ENCODE measurements at regions not wholly inside any gene's neighbourhood (a gene's known extent, or its start where the extent isn't known, plus 50 kb on each side); places are given as distances from the start of the nearest gene placed in this dataset.
A peak's percentile ranks its signal among the peaks of the same experiment; 100 is the strongest.

DNA sequence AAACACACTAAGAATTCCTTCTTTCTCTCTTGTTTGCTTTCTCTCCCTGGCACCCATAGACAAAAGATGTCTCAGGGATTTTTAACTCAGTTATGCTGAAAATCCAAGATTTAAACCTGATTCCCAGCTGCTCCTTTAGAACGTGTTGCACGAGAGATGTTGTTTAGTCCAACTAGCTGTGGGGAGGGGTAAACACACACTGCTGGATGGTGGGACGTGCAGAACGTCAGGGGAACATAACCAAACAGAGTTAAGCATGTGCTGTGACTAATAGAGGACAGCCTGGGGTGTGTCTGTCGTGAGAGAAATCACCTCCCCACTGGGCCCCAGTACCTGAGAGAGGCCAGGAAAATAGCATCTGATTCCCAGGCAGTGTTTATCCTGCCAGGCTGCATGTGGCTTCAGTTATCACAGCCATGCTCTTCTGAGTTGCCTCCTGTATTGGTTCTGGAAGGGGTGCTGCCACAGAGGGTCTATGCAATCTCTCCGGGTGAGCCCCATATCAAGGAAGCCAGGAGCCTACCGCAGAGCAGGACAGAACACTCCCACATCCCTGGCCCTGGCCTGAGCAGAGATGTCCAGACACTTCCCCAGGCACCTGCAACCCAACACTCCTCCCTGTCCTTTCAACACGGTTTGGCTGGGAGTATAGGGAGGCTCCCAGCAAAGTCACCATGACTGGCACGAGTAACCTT lies 112.7 kb upstream of the EGLN3 start (continued):
- no peak for TF ChIP-seq WIZ (CRISPR knock-in tag; IDR thresholded peaks at IDR 0.05)
- TF ChIP-seq, protein P1, sequence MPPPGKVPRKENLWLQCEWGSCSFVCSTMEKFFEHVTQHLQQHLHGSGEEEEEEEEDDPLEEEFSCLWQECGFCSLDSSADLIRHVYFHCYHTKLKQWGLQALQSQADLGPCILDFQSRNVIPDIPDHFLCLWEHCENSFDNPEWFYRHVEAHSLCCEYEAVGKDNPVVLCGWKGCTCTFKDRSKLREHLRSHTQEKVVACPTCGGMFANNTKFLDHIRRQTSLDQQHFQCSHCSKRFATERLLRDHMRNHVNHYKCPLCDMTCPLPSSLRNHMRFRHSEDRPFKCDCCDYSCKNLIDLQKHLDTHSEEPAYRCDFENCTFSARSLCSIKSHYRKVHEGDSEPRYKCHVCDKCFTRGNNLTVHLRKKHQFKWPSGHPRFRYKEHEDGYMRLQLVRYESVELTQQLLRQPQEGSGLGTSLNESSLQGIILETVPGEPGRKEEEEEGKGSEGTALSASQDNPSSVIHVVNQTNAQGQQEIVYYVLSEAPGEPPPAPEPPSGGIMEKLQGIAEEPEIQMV (CRISPR knock-in tag; IDR thresholded peaks at IDR 0.05; ENCODE audit: low read depth): peak; percentile 30; the same call in 1 of the 2 replicates
- no peak for TF ChIP-seq HMG20B (CRISPR knock-in tag; conservative IDR thresholded peaks at IDR 0.05)
- no peak for TF ChIP-seq SNAI1 (CRISPR knock-in tag; IDR thresholded peaks at IDR 0.05; ENCODE audit: borderline replicate concordance)
- TF ChIP-seq TBP (CRISPR knock-in tag; IDR thresholded peaks at IDR 0.05): no peak
- 0 out of 2 replicates have a peak, but pooled peaks have one; percentile 39 for TF ChIP-seq ATAD3A (CRISPR knock-in tag; IDR thresholded peaks at IDR 0.05)
- TF ChIP-seq, protein P2, sequence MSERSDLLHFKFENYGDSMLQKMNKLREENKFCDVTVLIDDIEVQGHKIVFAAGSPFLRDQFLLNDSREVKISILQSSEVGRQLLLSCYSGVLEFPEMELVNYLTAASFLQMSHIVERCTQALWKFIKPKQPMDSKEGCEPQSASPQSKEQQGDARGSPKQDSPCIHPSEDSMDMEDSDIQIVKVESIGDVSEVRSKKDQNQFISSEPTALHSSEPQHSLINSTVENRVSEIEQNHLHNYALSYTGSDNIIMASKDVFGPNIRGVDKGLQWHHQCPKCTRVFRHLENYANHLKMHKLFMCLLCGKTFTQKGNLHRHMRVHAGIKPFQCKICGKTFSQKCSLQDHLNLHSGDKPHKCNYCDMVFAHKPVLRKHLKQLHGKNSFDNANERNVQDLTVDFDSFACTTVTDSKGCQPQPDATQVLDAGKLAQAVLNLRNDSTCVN (CRISPR knock-in tag; IDR thresholded peaks at IDR 0.05; ENCODE audit: borderline replicate concordance): 0 out of 2 replicates have a peak, but pooled peaks have one; percentile 38
- TF ChIP-seq CC2D1A (CRISPR knock-in tag; IDR thresholded peaks at IDR 0.05): no peak
- no peak for TF ChIP-seq ZNF101 (CRISPR knock-in tag; IDR thresholded peaks at IDR 0.05; ENCODE audit: borderline replicate concordance, low read depth)
- no peak for TF ChIP-seq ZNF562 (CRISPR knock-in tag; IDR thresholded peaks at IDR 0.05; ENCODE audit: borderline replicate concordance)
- TF ChIP-seq ARNT2 (CRISPR knock-in tag; IDR thresholded peaks at IDR 0.05; ENCODE audit: low read depth): no peak
- peak; percentile 88; the same call in 1 of the 2 replicates for TF ChIP-seq ZNF792 (CRISPR knock-in tag; IDR thresholded peaks at IDR 0.05)
- TF ChIP-seq HMGA1 (CRISPR knock-in tag; conservative IDR thresholded peaks at IDR 0.05): no peak
- TF ChIP-seq ZNF598 (CRISPR knock-in tag; IDR thresholded peaks at IDR 0.05; ENCODE audit: borderline replicate concordance): peak; percentile 93; the same call in 1 of the 2 replicates
- peak; percentile 27; the same call in 1 of the 2 replicates for TF ChIP-seq HIVEP1 (CRISPR knock-in tag; IDR thresholded peaks at IDR 0.05)
- TF ChIP-seq ZNF773 (CRISPR knock-in tag; IDR thresholded peaks at IDR 0.05; ENCODE audit: borderline replicate concordance): no peak
- TF ChIP-seq ZC3H13 (CRISPR knock-in tag; IDR thresholded peaks at IDR 0.05): no peak
- TF ChIP-seq KMT2B (CRISPR knock-in tag; IDR thresholded peaks at IDR 0.05): no peak; the same call in 1 of the 2 replicates
- TF ChIP-seq MEIS1 (CRISPR knock-in tag; IDR thresholded peaks at IDR 0.05; ENCODE audit: borderline replicate concordance): no peak
- TF ChIP-seq, protein P3, sequence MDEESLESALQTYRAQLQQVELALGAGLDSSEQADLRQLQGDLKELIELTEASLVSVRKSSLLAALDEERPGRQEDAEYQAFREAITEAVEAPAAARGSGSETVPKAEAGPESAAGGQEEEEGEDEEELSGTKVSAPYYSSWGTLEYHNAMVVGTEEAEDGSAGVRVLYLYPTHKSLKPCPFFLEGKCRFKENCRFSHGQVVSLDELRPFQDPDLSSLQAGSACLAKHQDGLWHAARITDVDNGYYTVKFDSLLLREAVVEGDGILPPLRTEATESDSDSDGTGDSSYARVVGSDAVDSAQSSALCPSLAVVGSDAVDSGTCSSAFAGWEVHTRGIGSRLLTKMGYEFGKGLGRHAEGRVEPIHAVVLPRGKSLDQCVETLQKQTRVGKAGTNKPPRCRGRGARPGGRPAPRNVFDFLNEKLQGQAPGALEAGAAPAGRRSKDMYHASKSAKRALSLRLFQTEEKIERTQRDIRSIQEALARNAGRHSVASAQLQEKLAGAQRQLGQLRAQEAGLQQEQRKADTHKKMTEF (CRISPR knock-in tag; IDR thresholded peaks at IDR 0.05): peak; percentile 68
- TF ChIP-seq, protein P4, sequence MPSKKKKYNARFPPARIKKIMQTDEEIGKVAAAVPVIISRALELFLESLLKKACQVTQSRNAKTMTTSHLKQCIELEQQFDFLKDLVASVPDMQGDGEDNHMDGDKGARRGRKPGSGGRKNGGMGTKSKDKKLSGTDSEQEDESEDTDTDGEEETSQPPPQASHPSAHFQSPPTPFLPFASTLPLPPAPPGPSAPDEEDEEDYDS (CRISPR knock-in tag; IDR thresholded peaks at IDR 0.05): peak; percentile 93

Data from HepG2 (cell line).